ENCODE measurements at regions not wholly inside any gene's neighbourhood (a gene's known extent, or its start where the extent isn't known, plus 50 kb on each side); places are given as distances from the start of the nearest gene placed in this dataset.

DNA sequence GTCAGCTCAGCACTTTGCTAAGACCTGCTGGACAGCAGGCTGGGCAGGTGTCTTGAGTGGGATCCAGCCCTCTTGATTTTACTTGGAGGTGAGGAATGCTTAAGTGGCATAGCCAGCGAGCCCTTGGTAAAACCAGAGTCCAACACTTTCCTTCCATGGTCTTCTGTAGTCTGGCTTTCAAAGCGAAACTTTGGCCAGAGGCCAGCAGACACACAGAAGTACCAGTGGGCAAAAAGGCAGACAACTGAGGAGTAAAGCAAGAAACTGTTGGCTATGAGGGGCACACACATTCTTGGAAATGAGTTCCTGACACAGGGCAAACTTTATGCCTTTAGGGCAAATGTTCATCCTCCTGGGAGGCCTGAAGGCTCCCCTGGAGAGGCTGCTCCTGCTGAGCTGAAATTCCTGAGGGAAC, 281.0 kb upstream of the POU3F1 start:
- no peak overlapping the region for H3K4me3 ChIP-seq (ENCODE audit: low read depth, low read length, poor library complexity, severe bottlenecking)
- TF ChIP-seq EZH2 (IDR thresholded peaks at IDR 0.05; ENCODE audit: borderline replicate concordance, low read length) = no peak
- TF ChIP-seq, protein P1, sequence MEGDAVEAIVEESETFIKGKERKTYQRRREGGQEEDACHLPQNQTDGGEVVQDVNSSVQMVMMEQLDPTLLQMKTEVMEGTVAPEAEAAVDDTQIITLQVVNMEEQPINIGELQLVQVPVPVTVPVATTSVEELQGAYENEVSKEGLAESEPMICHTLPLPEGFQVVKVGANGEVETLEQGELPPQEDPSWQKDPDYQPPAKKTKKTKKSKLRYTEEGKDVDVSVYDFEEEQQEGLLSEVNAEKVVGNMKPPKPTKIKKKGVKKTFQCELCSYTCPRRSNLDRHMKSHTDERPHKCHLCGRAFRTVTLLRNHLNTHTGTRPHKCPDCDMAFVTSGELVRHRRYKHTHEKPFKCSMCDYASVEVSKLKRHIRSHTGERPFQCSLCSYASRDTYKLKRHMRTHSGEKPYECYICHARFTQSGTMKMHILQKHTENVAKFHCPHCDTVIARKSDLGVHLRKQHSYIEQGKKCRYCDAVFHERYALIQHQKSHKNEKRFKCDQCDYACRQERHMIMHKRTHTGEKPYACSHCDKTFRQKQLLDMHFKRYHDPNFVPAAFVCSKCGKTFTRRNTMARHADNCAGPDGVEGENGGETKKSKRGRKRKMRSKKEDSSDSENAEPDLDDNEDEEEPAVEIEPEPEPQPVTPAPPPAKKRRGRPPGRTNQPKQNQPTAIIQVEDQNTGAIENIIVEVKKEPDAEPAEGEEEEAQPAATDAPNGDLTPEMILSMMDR (IDR thresholded peaks at IDR 0.05; ENCODE audit: low read length) = no peak
- H3K9me3 ChIP-seq (ENCODE audit: low read length) = no peaks in the 10 kb centered on the region
- H3K27ac ChIP-seq (ENCODE audit: low read depth, low read length, poor library complexity, severe bottlenecking) = no peak overlapping the region
- no peaks in the 10 kb centered on the region for H3K79me2 ChIP-seq (ENCODE audit: insufficient read depth, low read length)
- no peaks in the 10 kb centered on the region for H3K4me1 ChIP-seq (ENCODE audit: insufficient read depth, low read length, severe bottlenecking)
- H3K9ac ChIP-seq (ENCODE audit: low read length) = no peak overlapping the region
- H2AFZ ChIP-seq (ENCODE audit: low read length) = no peak overlapping the region
- no peaks in the 10 kb centered on the region for H4K20me1 ChIP-seq (ENCODE audit: insufficient read depth, low read length)
- H3K9me2 ChIP-seq (ENCODE audit: low read depth, low read length) = no peaks in the 10 kb centered on the region
- H3K36me3 ChIP-seq (ENCODE audit: insufficient read depth, low read length) = no peaks in the 10 kb centered on the region
- H3F3A ChIP-seq (ENCODE audit: insufficient read depth, low read length) = no peaks in the 10 kb centered on the region
- no peaks in the 10 kb centered on the region for H3K27me3 ChIP-seq (ENCODE audit: insufficient read depth, low read length)
- H3K4me2 ChIP-seq (ENCODE audit: low read length) = no peak overlapping the region

DNA sequence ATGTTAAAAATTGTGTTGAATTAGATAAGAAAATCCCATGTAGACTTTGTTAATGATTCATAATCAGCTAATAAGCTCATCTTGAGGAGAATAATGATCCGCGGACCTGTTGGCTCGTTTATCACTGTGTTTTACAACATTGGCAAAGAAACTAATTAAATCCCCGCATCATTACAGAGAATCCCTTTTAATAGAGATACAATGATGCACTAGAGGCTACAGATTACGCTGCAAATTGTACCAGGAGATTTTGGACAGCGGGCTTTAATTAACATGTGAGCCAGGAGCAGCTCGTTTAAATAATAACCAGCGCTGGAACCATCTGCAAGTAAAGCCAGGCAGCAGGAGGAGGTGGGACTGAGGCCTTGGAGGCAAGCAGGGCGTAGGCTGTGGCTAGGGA, 280.3 kb upstream of the POU3F1 start:
- H3K27me3 ChIP-seq (ENCODE audit: insufficient read depth, low read length) = no peaks in the 10 kb centered on the region
- no peaks in the 10 kb centered on the region for H3K4me1 ChIP-seq (ENCODE audit: insufficient read depth, low read length, severe bottlenecking)
- H3K9me3 ChIP-seq (ENCODE audit: low read length) = no peaks in the 10 kb centered on the region
- no peaks in the 10 kb centered on the region for H3K9me2 ChIP-seq (ENCODE audit: low read depth, low read length)
- H3K79me2 ChIP-seq (ENCODE audit: insufficient read depth, low read length) = no peaks in the 10 kb centered on the region
- H4K20me1 ChIP-seq (ENCODE audit: insufficient read depth, low read length) = no peaks in the 10 kb centered on the region
- no peak overlapping the region for H3K9ac ChIP-seq (ENCODE audit: low read length)
- H3K36me3 ChIP-seq (ENCODE audit: insufficient read depth, low read length) = no peaks in the 10 kb centered on the region
- no peaks in the 10 kb centered on the region for H3F3A ChIP-seq (ENCODE audit: insufficient read depth, low read length)
- no peak overlapping the region for H3K4me3 ChIP-seq (ENCODE audit: low read depth, low read length, poor library complexity, severe bottlenecking)
- H2AFZ ChIP-seq (ENCODE audit: low read length) = no peak overlapping the region
- no peak overlapping the region for H3K27ac ChIP-seq (ENCODE audit: low read depth, low read length, poor library complexity, severe bottlenecking)
- no peak overlapping the region for H3K4me2 ChIP-seq (ENCODE audit: low read length)
- TF ChIP-seq EZH2 (IDR thresholded peaks at IDR 0.05; ENCODE audit: borderline replicate concordance, low read length) = no peak
- TF ChIP-seq, protein P1 (IDR thresholded peaks at IDR 0.05; ENCODE audit: low read length) = no peak

DNA sequence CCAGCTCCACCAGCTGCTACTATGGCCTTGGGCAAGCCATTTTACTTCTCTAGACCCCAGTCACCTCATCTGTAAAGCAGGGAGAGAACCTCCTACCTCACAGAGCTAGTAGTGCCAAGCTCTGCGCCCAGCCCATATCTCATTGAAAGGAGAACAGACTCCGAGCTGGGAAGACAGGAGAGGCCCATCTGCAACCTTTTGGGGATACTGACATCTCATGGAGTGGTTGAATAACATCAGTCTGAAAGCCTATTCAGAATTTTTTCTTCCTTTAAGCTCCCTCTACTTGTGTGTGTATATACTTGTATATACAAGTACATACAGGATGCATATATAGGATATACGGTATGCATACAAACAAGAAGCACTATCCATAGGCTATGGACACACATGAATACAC, 279.5 kb upstream of the POU3F1 start:
- no peak for TF ChIP-seq EZH2 (IDR thresholded peaks at IDR 0.05; ENCODE audit: borderline replicate concordance, low read length)
- TF ChIP-seq, protein P1 (IDR thresholded peaks at IDR 0.05; ENCODE audit: low read length) = no peak
- no peaks in the 10 kb centered on the region for H3K9me2 ChIP-seq (ENCODE audit: low read depth, low read length)
- H3K9ac ChIP-seq (ENCODE audit: low read length) = no peak overlapping the region
- H3K27ac ChIP-seq (ENCODE audit: low read depth, low read length, poor library complexity, severe bottlenecking) = no peak overlapping the region
- no peaks in the 10 kb centered on the region for H3F3A ChIP-seq (ENCODE audit: insufficient read depth, low read length)
- no peaks in the 10 kb centered on the region for H3K79me2 ChIP-seq (ENCODE audit: insufficient read depth, low read length)
- no peaks in the 10 kb centered on the region for H3K9me3 ChIP-seq (ENCODE audit: low read length)
- no peaks in the 10 kb centered on the region for H4K20me1 ChIP-seq (ENCODE audit: insufficient read depth, low read length)
- H3K4me3 ChIP-seq (ENCODE audit: low read depth, low read length, poor library complexity, severe bottlenecking) = no peak overlapping the region
- H3K27me3 ChIP-seq (ENCODE audit: insufficient read depth, low read length) = no peaks in the 10 kb centered on the region
- no peaks in the 10 kb centered on the region for H3K4me1 ChIP-seq (ENCODE audit: insufficient read depth, low read length, severe bottlenecking)
- H3K36me3 ChIP-seq (ENCODE audit: insufficient read depth, low read length) = no peaks in the 10 kb centered on the region
- no peak overlapping the region for H3K4me2 ChIP-seq (ENCODE audit: low read length)
- H2AFZ ChIP-seq (ENCODE audit: low read length) = no peak overlapping the region

All from OCI-LY1 (cell line).